NB4 (cell line): ENCODE measurements at regions not wholly inside any gene's neighbourhood (a gene's known extent, or its start where the extent isn't known, plus 50 kb on each side); places are given as distances from the start of the nearest gene placed in this dataset.

Experiments used
- CTCF ChIP-seq: IDR thresholded peaks from one replicate; pipeline ENCODE4 v1.5.1; 2012; ENCODE audit warnings: low read depth, low read length
- MYC ChIP-seq: IDR thresholded peaks from 2 replicates; pipeline ENCODE4 v1.6.1; 2011; ENCODE audit warnings: low read depth, low read length

GRCh38 chr13:78201411-78201810 is 282.8 kb upstream of the EDNRB start:
- TF ChIP-seq CTCF = no peak
- TF ChIP-seq MYC = no peak
